A549 (cell line): ENCODE measurements at regions not wholly inside any gene's neighbourhood (a gene's known extent, or its start where the extent isn't known, plus 50 kb on each side); places are given as distances from the start of the nearest gene placed in this dataset.

Source experiments
- ATAC-seq, 2 experiments: fragments of 200-7000 bp in 1 of 2; fragments of >200 bp in 1 of 2; cut with Nextera tagmentation in 1 of 2; cut with Tn5 transposase in 1 of 2; 3 replicates each; pipeline versions ENCODE4 v1.8.0 to v1.9.1; 2018 to 2020; ENCODE audit warnings: mild to moderate bottlenecking in 1 of 2, moderate library complexity in 1 of 2
- CTCF ChIA-PET: fragments of 300-600 bp; sonication (Branson Sonifier 250); formaldehyde crosslinking; extraction: SDS; loops from one replicate; lab custom pipeline; 2021; ENCODE audit warnings: antibody characterized with exemption, inconsistent platforms; lab: Yijun Ruan, JAX
- POLR2A ChIA-PET: fragments of 350-600 bp; formaldehyde crosslinking; extraction: SDS; loops from one replicate; lab custom pipeline; 2021; ENCODE audit warnings: antibody characterized with exemption, inconsistent platforms; lab: Yijun Ruan, JAX
- DNase-seq, 2 experiments: peaks; one replicate each; pipeline versions ENCODE4 v3.0.0 to v3.0.0-alpha.2; 2011 to 2016; ENCODE audit warnings: low read depth in 1 of 2, low spot score in 1 of 2
- FAIRE-seq: peaks from 2 replicates; lab custom pipeline; 2011; peaks lifted over from hg19 to GRCh38; lab: Jason Lieb, UNC
- H3K27ac ChIP-seq, 2 experiments: fragments of >200 bp; sonication (Bioruptor Twin); formaldehyde crosslinking; 3 replicates each; pipeline ENCODE4 v1.5.1; 2016 to 2017
- H3K4me1 ChIP-seq: fragments of >200 bp; sonication (Bioruptor Twin); formaldehyde crosslinking; 3 replicates; pipeline ENCODE4 v1.6.1; 2016
- H3K4me2 ChIP-seq: fragments of >200 bp; sonication (Bioruptor Twin); formaldehyde crosslinking; 3 replicates; pipeline ENCODE4 v1.6.1; 2016
- H3K4me3 ChIP-seq: fragments of >200 bp; sonication (Bioruptor Twin); formaldehyde crosslinking; 3 replicates; pipeline ENCODE4 v1.5.1; 2016
- H3K9me3 ChIP-seq: fragments of >200 bp; sonication (Bioruptor Twin); formaldehyde crosslinking; 3 replicates; pipeline ENCODE4 v1.6.1; 2016
- BCL3 ChIP-seq: fragments of >200 bp; sonication (Bioruptor Twin); formaldehyde crosslinking; IDR thresholded peaks from 3 replicates; pipeline ENCODE4 v1.6.1; 2016
- BHLHE40 ChIP-seq: IDR thresholded peaks from 2 replicates; pipeline ENCODE4 v1.6.1; 2012; ENCODE audit warnings: low read depth, low read length, inconsistent platforms
- CHD2 ChIP-seq: fragments of 150-350 bp; IDR thresholded peaks from 2 replicates; pipeline ENCODE4 v1.6.1; 2014; ENCODE audit warnings: low read length; ENCODE audit not compliant: partially characterized antibody
- E2F6 ChIP-seq: IDR thresholded peaks from 2 replicates; pipeline ENCODE4 v1.6.1; 2012; ENCODE audit warnings: low read depth, borderline replicate concordance
- EHF ChIP-seq: fragments of 250-450 bp; sonication (Bioruptor Pico); IDR thresholded peaks from 2 replicates; pipeline ENCODE4 v1.5.0; 2020; ENCODE audit warnings: mild to moderate bottlenecking
- ELK1 ChIP-seq: fragments of 150-350 bp; IDR thresholded peaks from 2 replicates; pipeline ENCODE4 v1.6.1; 2014; ENCODE audit warnings: low read depth, mild to moderate bottlenecking, low read length
- EP300 ChIP-seq, 2 experiments: fragments of >200 bp; sonication (Bioruptor Twin); formaldehyde crosslinking; IDR thresholded peaks; 2 replicates in 1 of 2; 3 replicates in 1 of 2; pipeline ENCODE4 v1.6.1; 2016 to 2017
- FOSB ChIP-seq: fragments of 250-450 bp; sonication (Bioruptor Pico); IDR thresholded peaks from 2 replicates; pipeline ENCODE4 v1.5.0; 2020; ENCODE audit warnings: mild to moderate bottlenecking, moderate library complexity
- FOSL2 ChIP-seq, 2 experiments: fragments of 450-650 bp in 1 of 2; fragments of >200 bp in 1 of 2; sonication (Bioruptor Twin) in 1 of 2; formaldehyde crosslinking; IDR thresholded peaks; 2 replicates each; pipeline versions ENCODE4 v1.5.0 to v1.6.1; 2016 to 2020; ENCODE audit warnings: mild to moderate bottlenecking in 1 of 2, moderate library complexity in 1 of 2
- FOXS1 ChIP-seq: fragments of 250-450 bp; sonication (Bioruptor Pico); IDR thresholded peaks from 2 replicates; pipeline ENCODE4 v1.5.0; 2020; ENCODE audit warnings: mild to moderate bottlenecking, moderate library complexity
- HDAC2 ChIP-seq: fragments of 200-600 bp; sonication (generic); IDR thresholded peaks from 2 replicates; pipeline ENCODE4 v1.6.1; 2016
- HEYL ChIP-seq: fragments of 250-450 bp; sonication (Bioruptor Pico); IDR thresholded peaks from 2 replicates; pipeline ENCODE4 v1.8.0; 2021; ENCODE audit warnings: mild to moderate bottlenecking, moderate library complexity
- HOXB13 ChIP-seq: fragments of 250-450 bp; sonication (Bioruptor Pico); IDR thresholded peaks from 2 replicates; pipeline ENCODE4 v1.5.0; 2020; ENCODE audit warnings: low read depth, mild to moderate bottlenecking, moderate library complexity
- JUNB ChIP-seq: fragments of >200 bp; sonication (Bioruptor Twin); formaldehyde crosslinking; IDR thresholded peaks from 2 replicates; pipeline ENCODE4 v1.6.1; 2016
- KDM5A ChIP-seq: fragments of 200-600 bp; sonication (generic); IDR thresholded peaks from 2 replicates; pipeline ENCODE4 v1.6.1; 2016; ENCODE audit warnings: antibody characterized with exemption, mild to moderate bottlenecking
- MAZ ChIP-seq: fragments of 150-350 bp; IDR thresholded peaks from 2 replicates; pipeline ENCODE4 v1.6.1; 2014; ENCODE audit warnings: antibody characterized with exemption, low read depth, low read length, borderline replicate concordance
- NPAS2 ChIP-seq: fragments of 250-450 bp; sonication (Bioruptor Pico); IDR thresholded peaks from 2 replicates; pipeline ENCODE4 v1.8.0; 2022; ENCODE audit warnings: mild to moderate bottlenecking, moderate library complexity, borderline replicate concordance
- NR3C1 ChIP-seq: fragments of >200 bp; sonication (Bioruptor Twin); formaldehyde crosslinking; IDR thresholded peaks from 3 replicates; pipeline ENCODE4 v1.6.1; 2017
- POLR2A ChIP-seq: IDR thresholded peaks from 2 replicates; pipeline ENCODE4 v1.6.1; 2012; ENCODE audit warnings: mild to moderate bottlenecking, low read length
- RCOR1 ChIP-seq: fragments of 150-350 bp; IDR thresholded peaks from 2 replicates; pipeline ENCODE4 v1.6.1; 2014; ENCODE audit warnings: antibody characterized with exemption, low read length, low read depth
- RNF2 ChIP-seq: fragments of 200-600 bp; sonication (generic); IDR thresholded peaks from 2 replicates; pipeline ENCODE4 v1.6.1; 2016; ENCODE audit warnings: low read depth, mild to moderate bottlenecking, antibody characterized with exemption, moderate library complexity, borderline replicate concordance
- SMC3 ChIP-seq: fragments of >200 bp; sonication (Bioruptor Twin); formaldehyde crosslinking; IDR thresholded peaks from 3 replicates; pipeline ENCODE4 v1.6.1; 2018; ENCODE audit warnings: inconsistent platforms
- TFCP2L1 ChIP-seq: fragments of 250-450 bp; sonication (Bioruptor Pico); IDR thresholded peaks from 2 replicates; pipeline ENCODE4 v1.5.0; 2021; ENCODE audit warnings: mild to moderate bottlenecking
- ZC3H11A ChIP-seq: fragments of 450-650 bp; IDR thresholded peaks from 2 replicates; pipeline ENCODE4 v1.6.1; 2014; ENCODE audit warnings: antibody characterized with exemption, mild to moderate bottlenecking
- ZNF302 ChIP-seq: fragments of 250-450 bp; sonication (Bioruptor Pico); IDR thresholded peaks from 2 replicates; pipeline ENCODE4 v1.9.0; 2021; ENCODE audit warnings: inconsistent platforms, mild to moderate bottlenecking, moderate library complexity
- ZSCAN20 ChIP-seq: fragments of 250-450 bp; sonication (Bioruptor Pico); IDR thresholded peaks from 2 replicates; pipeline ENCODE4 v1.8.0; 2022; ENCODE audit warnings: mild to moderate bottlenecking, moderate library complexity
- WGBS: methylation state at CpG from one replicate; pipeline ENCODE4 v1.1.6; 2017; ENCODE audit errors: missing lambda C conversion rate; 5-methylcytosine and 5-hydroxymethylcytosine counted together
- TF ChIP-seq, protein P1 (sequence below): fragments of 250-450 bp; sonication (Bioruptor Pico); IDR thresholded peaks from 2 replicates; pipeline ENCODE4 v1.5.0; 2021; ENCODE audit warnings: mild to moderate bottlenecking, moderate library complexity, borderline replicate concordance
- TF ChIP-seq, protein P2 (sequence below): IDR thresholded peaks from 2 replicates; pipeline ENCODE4 v1.6.1; 2012
- TF ChIP-seq, protein P3 (sequence below): fragments of >200 bp; sonication (Bioruptor Twin); formaldehyde crosslinking; IDR thresholded peaks from 2 replicates; pipeline ENCODE4 v1.6.1; 2016

DNA sequence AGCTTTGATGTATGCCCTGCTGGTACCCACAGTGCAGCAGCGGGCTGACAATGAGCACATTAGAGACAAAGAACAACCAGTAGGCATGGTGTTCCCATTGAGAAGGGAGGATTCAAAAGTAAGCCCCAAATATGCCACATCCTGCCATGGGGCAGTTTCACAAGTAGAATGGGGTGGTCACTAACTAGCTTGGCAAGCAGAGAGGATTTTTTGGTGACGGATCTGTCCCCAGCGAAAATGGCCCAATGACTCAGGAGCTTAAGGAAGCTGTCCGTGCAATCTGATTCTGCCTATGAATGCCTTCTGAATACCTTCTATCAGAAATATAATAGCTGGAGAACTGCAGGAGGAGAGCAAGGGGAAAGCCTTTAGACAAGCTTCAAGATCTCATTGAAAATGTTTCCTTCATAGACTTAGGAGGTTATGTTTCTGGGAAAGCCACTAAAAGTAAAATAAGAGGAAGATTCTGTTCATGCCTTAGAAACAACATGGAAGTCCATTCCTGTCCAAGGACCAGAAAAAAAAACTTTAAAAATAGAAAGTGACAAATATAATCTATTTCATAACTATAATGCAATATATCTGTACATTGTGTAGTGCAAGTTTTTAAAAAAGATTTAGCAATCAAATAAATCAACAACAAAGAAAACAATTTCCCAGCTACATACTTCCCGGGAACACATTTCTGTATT, 117.5 kb upstream of the SLC14A2 start:
- ChIA-PET CTCF (interaction anchor here (0.8 kb wide), 1 partner anchor 49 kb away, joined by 3 read pairs; no protein-coding TSS in a partner anchor), POLR2A (no interaction called here)
- ATAC-seq (no peak), FAIRE-seq (no peak), DNase-seq (no peak)
- Histone ChIP-seq H3K4me3 (no peak overlapping the region), H3K4me2 (no peak overlapping the region), H3K27ac (no peak overlapping the region), H3K9me3 (no peaks in the 10 kb centered on the region), H3K4me1 (no peaks in the 10 kb centered on the region)
- TF ChIP-seq CHD2 = no peak
- no peak for TF ChIP-seq HDAC2
- no peak for TF ChIP-seq MAZ
- TF ChIP-seq EP300 (IDR thresholded peaks at IDR 0.05) = no peak
- TF ChIP-seq, protein P1, sequence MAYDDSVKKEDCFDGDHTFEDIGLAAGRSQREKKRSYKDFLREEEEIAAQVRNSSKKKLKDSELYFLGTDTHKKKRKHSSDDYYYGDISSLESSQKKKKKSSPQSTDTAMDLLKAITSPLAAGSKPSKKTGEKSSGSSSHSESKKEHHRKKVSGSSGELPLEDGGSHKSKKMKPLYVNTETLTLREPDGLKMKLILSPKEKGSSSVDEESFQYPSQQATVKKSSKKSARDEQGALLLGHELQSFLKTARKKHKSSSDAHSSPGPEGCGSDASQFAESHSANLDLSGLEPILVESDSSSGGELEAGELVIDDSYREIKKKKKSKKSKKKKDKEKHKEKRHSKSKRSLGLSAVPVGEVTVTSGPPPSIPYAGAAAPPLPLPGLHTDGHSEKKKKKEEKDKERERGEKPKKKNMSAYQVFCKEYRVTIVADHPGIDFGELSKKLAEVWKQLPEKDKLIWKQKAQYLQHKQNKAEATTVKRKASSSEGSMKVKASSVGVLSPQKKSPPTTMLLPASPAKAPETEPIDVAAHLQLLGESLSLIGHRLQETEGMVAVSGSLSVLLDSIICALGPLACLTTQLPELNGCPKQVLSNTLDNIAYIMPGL = no peak
- TF ChIP-seq RNF2 = no peak
- TF ChIP-seq NPAS2 = no peak
- TF ChIP-seq E2F6 = no peak
- TF ChIP-seq, protein P2, sequence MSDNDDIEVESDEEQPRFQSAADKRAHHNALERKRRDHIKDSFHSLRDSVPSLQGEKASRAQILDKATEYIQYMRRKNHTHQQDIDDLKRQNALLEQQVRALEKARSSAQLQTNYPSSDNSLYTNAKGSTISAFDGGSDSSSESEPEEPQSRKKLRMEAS = no peak
- TF ChIP-seq TFCP2L1 = no peak
- no peak for TF ChIP-seq POLR2A
- TF ChIP-seq RCOR1 = no peak
- no peak for TF ChIP-seq KDM5A
- WGBS = 22% methylated on average over 5 of the region's 5 CpGs

GRCh38 chr18:45498287-45498658, 117.0 kb upstream of the SLC14A2 start:
- ChIA-PET CTCF (no interaction called here), POLR2A (no interaction called here)
- DNase-seq = no peak
- WGBS = 0% methylated on average over 4 of the region's 4 CpGs
- no peaks in the 10 kb centered on the region for H3K9me3 ChIP-seq
- H3K27ac ChIP-seq = no peak overlapping the region
- H3K4me3 ChIP-seq = no peak overlapping the region
- H3K4me2 ChIP-seq = no peak overlapping the region
- no peaks in the 10 kb centered on the region for H3K4me1 ChIP-seq
- no peak for TF ChIP-seq ZC3H11A
- TF ChIP-seq JUNB = no peak
- no peak for TF ChIP-seq HOXB13 (CRISPR knock-in tag)
- TF ChIP-seq HEYL (CRISPR knock-in tag) = no peak
- TF ChIP-seq EHF = no peak
- no peak for TF ChIP-seq MAZ
- TF ChIP-seq, all 56 proteins: peak for 0
- FAIRE-seq = no peak
- no peak for ATAC-seq

DNA sequence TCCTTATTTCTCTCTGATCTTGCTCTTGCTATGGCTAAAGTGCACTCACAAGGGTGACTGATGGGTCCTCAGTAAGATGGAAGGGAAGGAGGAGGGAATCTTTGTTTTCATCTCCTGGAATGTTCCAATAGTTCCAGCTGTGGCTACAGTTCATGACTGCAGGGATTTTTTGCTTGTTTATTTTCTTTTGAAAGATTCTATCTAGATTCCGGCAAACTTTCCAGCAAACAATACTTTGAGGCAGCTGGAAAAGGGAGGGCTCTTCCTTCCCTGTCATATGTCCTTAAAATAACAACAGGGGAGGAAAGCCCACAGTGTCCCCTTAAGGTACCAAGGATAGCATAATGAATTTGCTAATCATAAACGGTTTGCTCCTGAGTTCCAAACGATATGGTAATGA, 111.3 kb upstream of the SLC14A2 start:
- ATAC-seq (no peak), DNase-seq (no peak), FAIRE-seq (no peak)
- no peaks in the 10 kb centered on the region for H3K9me3 ChIP-seq
- 2% methylated on average over 3 of the region's 3 CpGs for WGBS
- CTCF ChIA-PET = no interaction called here
- no peaks in the 10 kb centered on the region for H3K4me1 ChIP-seq
- no peak overlapping the region for H3K27ac ChIP-seq
- POLR2A ChIA-PET = no interaction called here
- H3K4me3 ChIP-seq = no peak overlapping the region
- no peak for TF ChIP-seq FOSB (CRISPR knock-in tag)
- TF ChIP-seq HOXB13 (CRISPR knock-in tag) = no peak
- TF ChIP-seq, protein P2 = no peak
- no peak for TF ChIP-seq FOXS1 (CRISPR knock-in tag)
- TF ChIP-seq FOSL2 (IDR thresholded peaks at IDR 0.05) = no peak
- TF ChIP-seq FOSL2 (CRISPR knock-in tag; IDR thresholded peaks at IDR 0.05) = no peak
- TF ChIP-seq SMC3 = no peak
- TF ChIP-seq ELK1 = no peak
- no peak for TF ChIP-seq NR3C1
- no peak for TF ChIP-seq BHLHE40
- TF ChIP-seq TFCP2L1 = no peak
- no peak for TF ChIP-seq EHF
- no peak for TF ChIP-seq E2F6
- TF ChIP-seq ZNF302 (CRISPR knock-in tag) = no peak
- TF ChIP-seq HEYL (CRISPR knock-in tag) = no peak
- TF ChIP-seq BCL3 = no peak
- TF ChIP-seq ZSCAN20 (CRISPR knock-in tag) = no peak
- no peak for TF ChIP-seq RNF2
- TF ChIP-seq, protein P3, sequence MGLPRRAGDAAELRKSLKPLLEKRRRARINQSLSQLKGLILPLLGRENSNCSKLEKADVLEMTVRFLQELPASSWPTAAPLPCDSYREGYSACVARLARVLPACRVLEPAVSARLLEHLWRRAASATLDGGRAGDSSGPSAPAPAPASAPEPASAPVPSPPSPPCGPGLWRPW = no peak
- TF ChIP-seq, all 56 proteins: peak for 0
- no peak overlapping the region for H3K4me2 ChIP-seq
